CD4-positive, alpha-beta T cell (primary cell): ENCODE measurements at regions not wholly inside any gene's neighbourhood (a gene's known extent, or its start where the extent isn't known, plus 50 kb on each side); places are given as distances from the start of the nearest gene placed in this dataset.

ENCODE experiments used
- ATAC-seq: fragments of 200-7000 bp; cut with Tn5 transposase; one replicate; pipeline ENCODE4 v1.10.0; 2022; ENCODE audit warnings: mild to moderate bottlenecking; ENCODE audit not compliant: poor library complexity
- CTCF ChIA-PET: fragments of 350-600 bp; sonication (Branson Sonifier 250); formaldehyde crosslinking; loops from one replicate; lab custom pipeline; 2021; ENCODE audit warnings: antibody characterized with exemption, inconsistent platforms; lab: Charles Lee
- POLR2A ChIA-PET: fragments of 350-600 bp; sonication (Branson Sonifier 250); formaldehyde crosslinking; loops from one replicate; lab custom pipeline; 2021; ENCODE audit warnings: antibody characterized with exemption, inconsistent platforms; lab: Charles Lee
- DNase-seq, 14 experiments: peaks; one replicate each; pipeline ENCODE4 v3.0.0-alpha.2; 2013 to 2020; ENCODE audit warnings: mixed read lengths in 2 of 14
- H3K27ac ChIP-seq, 2 donors: one replicate each; pipeline versions ENCODE4 v1.5.1 to v1.7.0; 2013; ENCODE audit warnings: low read length in 2 of 2, low read depth in 1 of 2, mild to moderate bottlenecking in 1 of 2
- H3K27me3 ChIP-seq, 2 experiments: 1 replicate in 1 of 2; 2 replicates in 1 of 2; pipeline versions ENCODE4 v1.6.1 to v1.7.0; 2013; ENCODE audit warnings: low read length in 2 of 2, control low read depth in 1 of 2, mild to moderate bottlenecking in 1 of 2, moderate library complexity in 1 of 2; ENCODE audit not compliant: insufficient read depth in 2 of 2, control insufficient read depth in 1 of 2
- H3K36me3 ChIP-seq: one replicate; pipeline ENCODE4 v1.6.1; 2013; ENCODE audit warnings: low read length, control low read depth; ENCODE audit not compliant: insufficient read depth
- H3K4me1 ChIP-seq: one replicate; pipeline ENCODE4 v1.6.1; 2013; ENCODE audit warnings: low read length, control low read depth; ENCODE audit not compliant: insufficient read depth
- H3K4me3 ChIP-seq: one replicate; pipeline ENCODE4 v1.5.1; 2013; ENCODE audit warnings: mild to moderate bottlenecking, low read length, moderate library complexity
- H3K9me3 ChIP-seq, 2 experiments: 1 replicate in 1 of 2; 2 replicates in 1 of 2; pipeline versions ENCODE4 v1.6.1 to v1.7.0; 2013; ENCODE audit warnings: low read length in 2 of 2, mild to moderate bottlenecking in 2 of 2, control low read depth in 1 of 2, moderate library complexity in 1 of 2; ENCODE audit not compliant: control insufficient read depth in 1 of 2, insufficient read depth in 1 of 2
- H3K27ac Mint-ChIP-seq: one replicate; pipeline ENCODE4 v1.8.0; 2020; ENCODE audit warnings: mixed read lengths
- H3K27me3 Mint-ChIP-seq: one replicate; pipeline ENCODE4 v1.8.0; 2021; ENCODE audit warnings: mixed read lengths
- H3K36me3 Mint-ChIP-seq: one replicate; pipeline ENCODE4 v1.8.0; 2021; ENCODE audit warnings: low read depth, mixed read lengths
- H3K4me1 Mint-ChIP-seq: one replicate; pipeline ENCODE4 v1.8.0; 2021; ENCODE audit warnings: low read depth, mixed read lengths
- H3K4me3 Mint-ChIP-seq: one replicate; pipeline ENCODE4 v1.8.0; 2020; ENCODE audit warnings: mild to moderate bottlenecking, mixed read lengths
- H3K9me3 Mint-ChIP-seq: one replicate; pipeline ENCODE4 v1.8.0; 2020; ENCODE audit warnings: mixed read lengths
- intact Hi-C, 2 experiments: fragments of 100-400 bp; cut with DNase I in 1 of 2; cut with micrococcal nuclease in 1 of 2; formaldehyde crosslinking; loops; one replicate each; pipeline versions ENCODE4 v1.15.1 to v1.9.0; 2023 to 2025; cut with DNase I, micrococcal nuclease
- TF ChIP-seq, protein P1 (sequence below): fragments of 200-600 bp; IDR thresholded peaks from one replicate; pipeline ENCODE4 v1.8.0; 2022; ENCODE audit warnings: antibody characterized with exemption, mild to moderate bottlenecking

DNA sequence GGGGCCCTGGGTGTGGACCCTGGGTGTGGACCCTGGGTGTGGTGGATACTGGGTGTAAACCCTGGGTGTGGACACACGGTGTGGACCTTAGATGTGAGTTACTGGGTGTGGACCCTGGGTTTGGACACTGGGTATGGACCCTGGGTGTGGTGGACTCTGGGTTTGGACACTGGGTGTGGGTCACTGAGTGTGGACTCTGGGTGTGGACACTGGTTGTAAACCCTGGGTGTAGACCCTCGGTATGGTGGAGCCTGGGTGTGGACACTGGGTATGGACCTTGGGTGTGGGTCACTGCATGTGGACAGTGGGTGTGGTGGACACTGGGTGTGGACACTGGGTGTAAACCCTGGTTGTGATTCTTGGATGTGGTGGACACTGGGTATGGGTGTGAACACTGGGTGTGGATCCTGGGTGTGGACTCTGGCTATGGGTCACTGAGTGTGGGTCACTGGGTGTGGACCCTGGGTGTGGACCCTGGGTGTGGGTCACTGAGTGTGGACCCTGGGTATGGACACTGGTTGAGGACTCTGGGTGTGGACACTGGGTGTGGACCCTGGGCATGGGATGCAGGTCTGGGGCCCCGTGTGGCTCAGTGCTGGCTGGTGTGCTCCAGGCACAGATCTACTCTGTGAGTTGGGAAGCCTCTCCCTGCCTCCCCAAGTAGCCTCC lies 356.2 kb downstream of the GLRX3 start:
- Histone ChIP-seq H3K4me3 (no peak overlapping the region), H3K27me3 (no peaks in the 10 kb centered on the region), H3K9me3 (peaks cover 0 to 37% of the 10 kb centered on the region in 2 experiments), H3K27ac (no peak overlapping the region), H3K4me1 (no peaks in the 10 kb centered on the region), H3K36me3 (no peaks in the 10 kb centered on the region)
- CTCF ChIA-PET = no interaction called here
- no peaks in the 10 kb centered on the region for H3K4me1 Mint-ChIP-seq
- H3K27me3 Mint-ChIP-seq = peaks cover 3% of the 10 kb centered on the region
- peak in 1 of 14 experiments; percentile 22 for DNase-seq
- no peak overlapping the region for H3K27ac Mint-ChIP-seq
- POLR2A ChIA-PET = no interaction called here
- H3K36me3 Mint-ChIP-seq = no peaks in the 10 kb centered on the region
- no peak overlapping the region for H3K4me3 Mint-ChIP-seq
- intact Hi-C loops = no loop called here
- ATAC-seq = no peak
- TF ChIP-seq, protein P1, sequence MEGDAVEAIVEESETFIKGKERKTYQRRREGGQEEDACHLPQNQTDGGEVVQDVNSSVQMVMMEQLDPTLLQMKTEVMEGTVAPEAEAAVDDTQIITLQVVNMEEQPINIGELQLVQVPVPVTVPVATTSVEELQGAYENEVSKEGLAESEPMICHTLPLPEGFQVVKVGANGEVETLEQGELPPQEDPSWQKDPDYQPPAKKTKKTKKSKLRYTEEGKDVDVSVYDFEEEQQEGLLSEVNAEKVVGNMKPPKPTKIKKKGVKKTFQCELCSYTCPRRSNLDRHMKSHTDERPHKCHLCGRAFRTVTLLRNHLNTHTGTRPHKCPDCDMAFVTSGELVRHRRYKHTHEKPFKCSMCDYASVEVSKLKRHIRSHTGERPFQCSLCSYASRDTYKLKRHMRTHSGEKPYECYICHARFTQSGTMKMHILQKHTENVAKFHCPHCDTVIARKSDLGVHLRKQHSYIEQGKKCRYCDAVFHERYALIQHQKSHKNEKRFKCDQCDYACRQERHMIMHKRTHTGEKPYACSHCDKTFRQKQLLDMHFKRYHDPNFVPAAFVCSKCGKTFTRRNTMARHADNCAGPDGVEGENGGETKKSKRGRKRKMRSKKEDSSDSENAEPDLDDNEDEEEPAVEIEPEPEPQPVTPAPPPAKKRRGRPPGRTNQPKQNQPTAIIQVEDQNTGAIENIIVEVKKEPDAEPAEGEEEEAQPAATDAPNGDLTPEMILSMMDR = no peak
- peaks cover 5% of the 10 kb centered on the region for H3K9me3 Mint-ChIP-seq

DNA sequence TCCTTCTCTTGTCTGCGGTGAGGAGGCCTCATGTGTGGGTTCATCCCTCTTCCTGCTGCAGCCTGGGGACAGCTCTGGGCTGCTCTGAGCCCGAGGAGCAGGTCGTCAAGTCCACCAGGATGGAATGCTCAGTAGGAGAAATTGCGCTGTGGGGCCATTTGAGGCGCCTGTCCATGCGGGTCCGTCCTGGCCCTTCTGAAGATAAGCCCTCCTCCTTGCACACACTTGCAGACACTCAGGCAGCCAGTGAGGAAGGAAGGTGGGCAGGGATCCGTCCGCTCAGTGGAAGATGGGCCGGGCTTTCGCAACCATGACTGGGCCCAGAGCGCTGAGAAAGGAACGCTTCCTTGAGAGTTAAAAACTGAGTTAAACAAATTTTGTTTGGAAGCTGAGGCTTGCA lies 356.8 kb downstream of the GLRX3 start:
- Mint-ChIP-seq H3K27me3 (peaks cover 3% of the 10 kb centered on the region), H3K4me3 (no peak overlapping the region), H3K36me3 (no peaks in the 10 kb centered on the region), H3K9me3 (peaks cover 5% of the 10 kb centered on the region), H3K4me1 (no peaks in the 10 kb centered on the region), H3K27ac (no peak overlapping the region)
- TF ChIP-seq, protein P1 = no peak
- CTCF ChIA-PET = no interaction called here
- Histone ChIP-seq H3K9me3 (peaks cover 0 to 41% of the 10 kb centered on the region in 2 experiments), H3K27me3 (no peaks in the 10 kb centered on the region), H3K4me3 (no peak overlapping the region), H3K36me3 (no peaks in the 10 kb centered on the region), H3K27ac (no peak overlapping the region), H3K4me1 (no peaks in the 10 kb centered on the region)
- intact Hi-C loops = no loop called here
- POLR2A ChIA-PET = no interaction called here
- no peak for ATAC-seq
- DNase-seq = peak in 1 of 14 experiments; percentile 21

DNA sequence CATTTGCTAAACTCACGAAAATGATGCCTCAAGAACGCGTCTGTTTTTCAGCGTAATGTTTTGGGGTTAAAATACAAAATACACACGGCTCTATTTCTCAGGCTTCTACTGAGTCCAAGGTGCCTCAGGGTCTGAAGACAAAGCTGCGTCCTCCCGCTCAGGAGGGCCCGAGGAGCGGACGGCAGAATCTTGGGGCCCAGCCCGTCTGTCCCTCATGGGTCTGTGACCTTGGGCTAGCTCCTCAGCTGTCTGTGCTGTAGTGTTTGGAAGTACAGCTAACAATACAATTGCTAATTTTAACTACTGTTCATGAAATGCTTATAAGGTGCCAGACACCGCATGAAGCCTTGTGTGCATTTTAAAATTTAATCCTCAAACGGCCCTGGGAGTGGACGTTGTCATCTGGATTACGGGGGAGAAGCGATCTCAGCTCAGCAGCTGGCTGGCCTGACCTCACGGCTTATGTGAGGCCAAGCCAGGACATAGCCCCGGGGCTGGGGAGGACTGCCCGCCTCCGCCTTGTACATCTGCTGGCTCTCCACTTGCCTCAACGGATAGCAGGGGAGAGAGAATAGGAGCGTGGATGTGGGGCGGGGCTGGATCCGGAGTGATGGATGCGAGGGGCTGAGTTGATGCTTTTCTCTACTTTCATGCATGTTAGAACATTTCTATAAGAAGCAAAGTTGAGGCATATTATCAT lies 357.4 kb downstream of the GLRX3 start:
- intact Hi-C loops = no loop called here
- CTCF ChIA-PET = no interaction called here
- no peak for DNase-seq
- Mint-ChIP-seq H3K9me3 (peaks cover 5% of the 10 kb centered on the region), H3K4me3 (no peak overlapping the region), H3K27ac (no peak overlapping the region), H3K27me3 (peaks cover 3% of the 10 kb centered on the region), H3K4me1 (no peaks in the 10 kb centered on the region), H3K36me3 (no peaks in the 10 kb centered on the region)
- Histone ChIP-seq H3K9me3 (peaks cover 0 to 44% of the 10 kb centered on the region in 2 experiments), H3K4me3 (no peak overlapping the region), H3K27ac (no peak overlapping the region), H3K4me1 (no peaks in the 10 kb centered on the region), H3K36me3 (no peaks in the 10 kb centered on the region), H3K27me3 (no peaks in the 10 kb centered on the region)
- no peak for ATAC-seq
- POLR2A ChIA-PET = no interaction called here
- TF ChIP-seq, protein P1 = no peak
